OCI-LY1 (cell line): ENCODE measurements at regions not wholly inside any gene's neighbourhood (a gene's known extent, or its start where the extent isn't known, plus 50 kb on each side); places are given as distances from the start of the nearest gene placed in this dataset.

Experiments used
- H2AFZ ChIP-seq: fragments of 200-600 bp; sonication (generic), shearing (Covaris generic); 2 replicates; pipeline ENCODE4 v1.6.0; 2014; ENCODE audit warnings: antibody characterized with exemption, mild to moderate bottlenecking, low read length
- H3F3A ChIP-seq: fragments of 200-600 bp; sonication (generic), shearing (Covaris generic); 2 replicates; pipeline ENCODE4 v1.6.0; 2014; ENCODE audit warnings: mild to moderate bottlenecking, antibody characterized with exemption, low read length, moderate library complexity; ENCODE audit not compliant: insufficient read depth
- H3K27ac ChIP-seq: fragments of 200-600 bp; sonication (generic); 2 replicates; pipeline ENCODE4 v1.5.1; 2014; ENCODE audit warnings: low read length, mixed run types, mild to moderate bottlenecking, low read depth; ENCODE audit not compliant: poor library complexity, severe bottlenecking
- H3K27me3 ChIP-seq: fragments of 200-600 bp; sonication (generic); 2 replicates; pipeline ENCODE4 v1.6.0; 2014; ENCODE audit warnings: antibody characterized with exemption, mild to moderate bottlenecking, low read length, moderate library complexity; ENCODE audit not compliant: insufficient read depth
- H3K36me3 ChIP-seq: fragments of 200-600 bp; sonication (generic); 2 replicates; pipeline ENCODE4 v1.6.1; 2014; ENCODE audit warnings: mild to moderate bottlenecking, antibody characterized with exemption, low read length, moderate library complexity, mixed read lengths; ENCODE audit not compliant: insufficient read depth
- H3K4me1 ChIP-seq: fragments of 200-600 bp; sonication (generic); 2 replicates; pipeline ENCODE4 v1.5.1; 2014; ENCODE audit warnings: mild to moderate bottlenecking, low read length, moderate library complexity; ENCODE audit not compliant: insufficient read depth, severe bottlenecking
- H3K4me2 ChIP-seq: fragments of 200-600 bp; sonication (generic), shearing (Covaris generic); 2 replicates; pipeline ENCODE4 v1.6.1; 2014; ENCODE audit warnings: low read length
- H3K4me3 ChIP-seq: fragments of 200-600 bp; sonication (generic); 2 replicates; pipeline ENCODE4 v1.5.1; 2014; ENCODE audit warnings: low read length, low read depth, mild to moderate bottlenecking, mixed read lengths; ENCODE audit not compliant: poor library complexity, severe bottlenecking
- H3K79me2 ChIP-seq: fragments of 200-600 bp; shearing (Covaris generic); 2 replicates; pipeline ENCODE4 v1.6.1; 2016; ENCODE audit warnings: mixed run types, low read length, mixed read lengths; ENCODE audit not compliant: insufficient read depth
- H3K9ac ChIP-seq: fragments of 200-600 bp; sonication (generic), shearing (Covaris generic); 2 replicates; pipeline ENCODE4 v1.6.1; 2014; ENCODE audit warnings: mild to moderate bottlenecking, low read length, mixed read lengths
- H3K9me2 ChIP-seq: fragments of 200-600 bp; sonication (generic), shearing (Covaris generic); 2 replicates; pipeline ENCODE4 v1.6.1; 2014; ENCODE audit warnings: low read depth, mild to moderate bottlenecking, low read length, mixed read lengths
- H3K9me3 ChIP-seq: fragments of 200-600 bp; shearing (Covaris generic); 2 replicates; pipeline ENCODE4 v1.6.1; 2014; ENCODE audit warnings: low read length, mixed read lengths
- H4K20me1 ChIP-seq: fragments of 200-600 bp; sonication (generic), shearing (Covaris generic); 2 replicates; pipeline ENCODE4 v1.6.0; 2016; ENCODE audit warnings: mild to moderate bottlenecking, low read length; ENCODE audit not compliant: insufficient read depth
- EZH2 ChIP-seq: fragments of 200-600 bp; sonication (generic), shearing (Covaris generic); IDR thresholded peaks from 2 replicates; pipeline ENCODE4 v1.8.0; 2017; ENCODE audit warnings: borderline replicate concordance, mixed run types, mild to moderate bottlenecking, antibody characterized with exemption, low read length, moderate library complexity, mixed read lengths
- TF ChIP-seq, protein P1 (sequence below): fragments of 200-600 bp; sonication (generic), shearing (Covaris generic); IDR thresholded peaks from 2 replicates; pipeline ENCODE4 v1.5.1; 2017; ENCODE audit warnings: mild to moderate bottlenecking, antibody characterized with exemption, low read length, moderate library complexity, mixed read lengths

DNA sequence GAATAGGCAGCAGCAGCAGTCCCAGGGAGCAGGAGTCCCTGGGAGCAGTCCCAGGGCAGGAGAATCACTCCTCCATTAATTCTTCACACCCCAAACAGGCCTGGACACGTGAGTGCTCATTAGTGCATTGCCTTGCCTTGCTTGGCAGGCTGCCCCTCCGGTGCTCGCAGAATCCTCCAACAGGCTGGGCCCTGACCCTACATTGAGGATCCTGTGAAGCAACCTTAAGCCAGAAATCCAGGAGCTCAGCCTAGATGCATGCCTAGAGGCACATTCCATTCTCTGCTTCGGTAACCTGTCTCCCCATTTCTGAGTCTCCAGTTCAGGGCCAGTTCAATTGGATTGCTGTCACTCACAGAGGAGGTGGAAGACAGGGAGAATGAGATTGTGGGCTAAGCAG is 97.4 kb upstream of the LRATD1 start:
- Histone ChIP-seq H4K20me1 (no peaks in the 10 kb centered on the region), H3K36me3 (no peaks in the 10 kb centered on the region), H3K9ac (no peak overlapping the region), H3K4me3 (no peak overlapping the region), H3K9me2 (no peaks in the 10 kb centered on the region), H3K27me3 (no peaks in the 10 kb centered on the region), H3K9me3 (no peaks in the 10 kb centered on the region), H3K4me2 (no peak overlapping the region), H3K4me1 (no peaks in the 10 kb centered on the region), H3K79me2 (no peaks in the 10 kb centered on the region), H3F3A (no peaks in the 10 kb centered on the region), H3K27ac (no peak overlapping the region), H2AFZ (no peak overlapping the region)
- no peak for TF ChIP-seq EZH2
- TF ChIP-seq, protein P1, sequence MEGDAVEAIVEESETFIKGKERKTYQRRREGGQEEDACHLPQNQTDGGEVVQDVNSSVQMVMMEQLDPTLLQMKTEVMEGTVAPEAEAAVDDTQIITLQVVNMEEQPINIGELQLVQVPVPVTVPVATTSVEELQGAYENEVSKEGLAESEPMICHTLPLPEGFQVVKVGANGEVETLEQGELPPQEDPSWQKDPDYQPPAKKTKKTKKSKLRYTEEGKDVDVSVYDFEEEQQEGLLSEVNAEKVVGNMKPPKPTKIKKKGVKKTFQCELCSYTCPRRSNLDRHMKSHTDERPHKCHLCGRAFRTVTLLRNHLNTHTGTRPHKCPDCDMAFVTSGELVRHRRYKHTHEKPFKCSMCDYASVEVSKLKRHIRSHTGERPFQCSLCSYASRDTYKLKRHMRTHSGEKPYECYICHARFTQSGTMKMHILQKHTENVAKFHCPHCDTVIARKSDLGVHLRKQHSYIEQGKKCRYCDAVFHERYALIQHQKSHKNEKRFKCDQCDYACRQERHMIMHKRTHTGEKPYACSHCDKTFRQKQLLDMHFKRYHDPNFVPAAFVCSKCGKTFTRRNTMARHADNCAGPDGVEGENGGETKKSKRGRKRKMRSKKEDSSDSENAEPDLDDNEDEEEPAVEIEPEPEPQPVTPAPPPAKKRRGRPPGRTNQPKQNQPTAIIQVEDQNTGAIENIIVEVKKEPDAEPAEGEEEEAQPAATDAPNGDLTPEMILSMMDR, result no peak

DNA sequence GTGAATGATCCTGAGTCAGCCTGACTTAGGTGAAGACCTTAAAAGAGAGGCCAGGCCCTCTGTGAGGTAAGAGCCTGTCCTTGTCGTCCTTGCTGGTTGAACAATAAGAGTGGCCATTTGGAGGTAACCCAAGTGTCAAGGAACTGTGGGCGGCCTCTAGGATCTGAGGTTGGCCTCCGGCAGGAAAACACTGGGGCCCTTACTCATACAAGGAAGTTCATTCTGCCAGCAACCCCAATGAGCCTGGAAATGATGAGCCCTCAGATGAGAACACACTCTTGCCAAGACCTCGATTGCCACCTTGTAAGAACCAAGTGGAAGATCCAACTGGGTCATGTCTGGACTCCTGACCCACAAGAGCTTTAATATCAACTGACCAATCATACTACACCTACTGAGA is 95.5 kb upstream of the LRATD1 start:
- H3K9me3 ChIP-seq, result no peaks in the 10 kb centered on the region
- no peaks in the 10 kb centered on the region for H3K9me2 ChIP-seq
- no peak overlapping the region for H2AFZ ChIP-seq
- no peak for TF ChIP-seq EZH2
- TF ChIP-seq, protein P1, result no peak
- H3F3A ChIP-seq, result no peaks in the 10 kb centered on the region
- H4K20me1 ChIP-seq, result no peaks in the 10 kb centered on the region
- no peaks in the 10 kb centered on the region for H3K27me3 ChIP-seq
- H3K79me2 ChIP-seq, result no peaks in the 10 kb centered on the region
- H3K36me3 ChIP-seq, result no peaks in the 10 kb centered on the region
- no peak overlapping the region for H3K9ac ChIP-seq
- no peak overlapping the region for H3K4me3 ChIP-seq
- H3K4me1 ChIP-seq, result no peaks in the 10 kb centered on the region
- no peak overlapping the region for H3K27ac ChIP-seq
- H3K4me2 ChIP-seq, result no peak overlapping the region

DNA sequence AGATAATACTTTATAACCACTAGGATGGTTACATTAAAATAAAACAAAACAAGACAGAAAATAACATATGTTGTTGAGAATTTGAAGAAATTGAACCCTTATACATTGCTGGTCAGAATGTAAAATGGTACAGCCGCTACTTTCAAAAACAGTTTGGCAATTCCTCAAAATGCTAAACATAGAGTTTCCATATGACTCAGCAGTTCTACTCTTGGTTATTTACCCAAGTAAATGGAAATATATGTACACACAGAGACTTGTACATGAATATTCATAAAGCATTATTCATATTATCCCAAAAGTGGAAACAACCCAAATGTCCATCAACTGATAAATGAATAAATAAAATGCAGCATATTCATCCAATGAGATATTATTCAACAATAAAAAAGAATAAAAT is 92.5 kb upstream of the LRATD1 start:
- no peak for TF ChIP-seq EZH2
- TF ChIP-seq, protein P1, result no peak
- no peaks in the 10 kb centered on the region for H3K9me2 ChIP-seq
- H3K27ac ChIP-seq, result no peak overlapping the region
- no peaks in the 10 kb centered on the region for H3K9me3 ChIP-seq
- no peaks in the 10 kb centered on the region for H3F3A ChIP-seq
- no peaks in the 10 kb centered on the region for H3K4me1 ChIP-seq
- H4K20me1 ChIP-seq, result no peaks in the 10 kb centered on the region
- H3K27me3 ChIP-seq, result no peaks in the 10 kb centered on the region
- H3K9ac ChIP-seq, result no peak overlapping the region
- no peaks in the 10 kb centered on the region for H3K79me2 ChIP-seq
- H3K4me3 ChIP-seq, result no peak overlapping the region
- H3K4me2 ChIP-seq, result no peak overlapping the region
- H2AFZ ChIP-seq, result no peak overlapping the region
- H3K36me3 ChIP-seq, result no peaks in the 10 kb centered on the region
